Breast epithelium (tissue), 3 donors: ENCODE measurements at regions not wholly inside any gene's neighbourhood (a gene's known extent, or its start where the extent isn't known, plus 50 kb on each side); places are given as distances from the start of the nearest gene placed in this dataset.

ENCODE experiments used
- CTCF ChIP-seq, 3 donors: fragments of 450-650 bp; IDR thresholded peaks; one replicate each; pipeline ENCODE4 v1.5.1; 2016 to 2017; ENCODE audit warnings: antibody characterized with exemption in 3 of 3, mild to moderate bottlenecking in 3 of 3, moderate library complexity in 3 of 3
- POLR2AphosphoS5 ChIP-seq, 3 donors: sonication (generic); formaldehyde crosslinking; IDR thresholded peaks; one replicate each; pipeline ENCODE4 v1.6.1; 2017; ENCODE audit warnings: antibody characterized with exemption in 3 of 3

DNA sequence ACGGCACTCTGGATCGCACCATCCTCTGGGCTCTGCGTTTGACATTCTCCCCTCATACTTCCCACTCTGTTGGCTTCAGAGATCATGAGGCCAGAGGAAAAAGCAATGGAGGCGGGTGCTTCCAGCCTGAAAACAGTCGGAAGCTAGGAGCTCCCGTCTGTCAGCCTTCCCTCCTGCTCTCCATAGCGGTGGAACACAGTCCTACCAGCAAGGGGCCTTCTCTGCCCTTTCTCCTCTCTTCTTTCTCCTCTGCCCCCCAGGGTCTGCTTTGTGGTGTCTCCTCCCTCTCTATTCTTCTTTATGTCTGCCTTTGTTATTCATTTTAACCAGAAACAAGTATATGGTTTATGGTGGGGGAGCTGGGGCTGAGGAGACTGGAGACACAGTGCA lies 152.5 kb upstream of the NFIB start:
- no peak for TF ChIP-seq CTCF (IDR thresholded peaks at IDR 0.05)
- TF ChIP-seq POLR2AphosphoS5 (IDR thresholded peaks at IDR 0.05) = no peak
